C4-2B (cell line): ENCODE measurements at regions not wholly inside any gene's neighbourhood (a gene's known extent, or its start where the extent isn't known, plus 50 kb on each side); places are given as distances from the start of the nearest gene placed in this dataset.

Experiments
- H3K27ac ChIP-seq: fragments of 450-650 bp; 2 replicates; pipeline ENCODE4 v1.5.1; 2017
- ZFX ChIP-seq: fragments of 450-650 bp; IDR thresholded peaks from 2 replicates; pipeline ENCODE4 v1.6.1; 2017
- TF ChIP-seq, protein P1 (sequence below): fragments of 450-650 bp; conservative IDR thresholded peaks from 2 replicates; pipeline ENCODE4 v1.5.1; 2017; ENCODE audit warnings: mild to moderate bottlenecking

DNA sequence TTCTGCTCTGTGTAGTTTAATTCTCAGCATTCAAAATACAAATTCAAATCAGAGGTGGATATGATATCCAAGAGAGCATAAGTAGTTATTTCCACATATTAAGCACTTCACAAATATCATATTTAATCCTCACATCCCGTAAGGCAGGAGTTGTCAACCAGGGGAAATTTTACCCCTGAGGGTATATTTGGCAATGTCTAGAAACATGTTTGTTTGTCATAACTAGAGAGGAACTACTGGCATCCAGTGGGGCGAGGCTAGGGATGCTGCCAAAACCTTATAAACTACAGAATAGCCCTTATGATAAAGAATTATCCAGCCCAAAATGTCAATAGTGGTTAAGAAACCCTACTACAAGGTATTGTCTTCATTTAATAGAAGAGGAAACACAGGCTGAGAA, 619.4 kb downstream of the SLCO4C1 start:
- TF ChIP-seq ZFX: no peak
- TF ChIP-seq, protein P1, sequence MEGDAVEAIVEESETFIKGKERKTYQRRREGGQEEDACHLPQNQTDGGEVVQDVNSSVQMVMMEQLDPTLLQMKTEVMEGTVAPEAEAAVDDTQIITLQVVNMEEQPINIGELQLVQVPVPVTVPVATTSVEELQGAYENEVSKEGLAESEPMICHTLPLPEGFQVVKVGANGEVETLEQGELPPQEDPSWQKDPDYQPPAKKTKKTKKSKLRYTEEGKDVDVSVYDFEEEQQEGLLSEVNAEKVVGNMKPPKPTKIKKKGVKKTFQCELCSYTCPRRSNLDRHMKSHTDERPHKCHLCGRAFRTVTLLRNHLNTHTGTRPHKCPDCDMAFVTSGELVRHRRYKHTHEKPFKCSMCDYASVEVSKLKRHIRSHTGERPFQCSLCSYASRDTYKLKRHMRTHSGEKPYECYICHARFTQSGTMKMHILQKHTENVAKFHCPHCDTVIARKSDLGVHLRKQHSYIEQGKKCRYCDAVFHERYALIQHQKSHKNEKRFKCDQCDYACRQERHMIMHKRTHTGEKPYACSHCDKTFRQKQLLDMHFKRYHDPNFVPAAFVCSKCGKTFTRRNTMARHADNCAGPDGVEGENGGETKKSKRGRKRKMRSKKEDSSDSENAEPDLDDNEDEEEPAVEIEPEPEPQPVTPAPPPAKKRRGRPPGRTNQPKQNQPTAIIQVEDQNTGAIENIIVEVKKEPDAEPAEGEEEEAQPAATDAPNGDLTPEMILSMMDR: no peak
- no peak overlapping the region for H3K27ac ChIP-seq

DNA sequence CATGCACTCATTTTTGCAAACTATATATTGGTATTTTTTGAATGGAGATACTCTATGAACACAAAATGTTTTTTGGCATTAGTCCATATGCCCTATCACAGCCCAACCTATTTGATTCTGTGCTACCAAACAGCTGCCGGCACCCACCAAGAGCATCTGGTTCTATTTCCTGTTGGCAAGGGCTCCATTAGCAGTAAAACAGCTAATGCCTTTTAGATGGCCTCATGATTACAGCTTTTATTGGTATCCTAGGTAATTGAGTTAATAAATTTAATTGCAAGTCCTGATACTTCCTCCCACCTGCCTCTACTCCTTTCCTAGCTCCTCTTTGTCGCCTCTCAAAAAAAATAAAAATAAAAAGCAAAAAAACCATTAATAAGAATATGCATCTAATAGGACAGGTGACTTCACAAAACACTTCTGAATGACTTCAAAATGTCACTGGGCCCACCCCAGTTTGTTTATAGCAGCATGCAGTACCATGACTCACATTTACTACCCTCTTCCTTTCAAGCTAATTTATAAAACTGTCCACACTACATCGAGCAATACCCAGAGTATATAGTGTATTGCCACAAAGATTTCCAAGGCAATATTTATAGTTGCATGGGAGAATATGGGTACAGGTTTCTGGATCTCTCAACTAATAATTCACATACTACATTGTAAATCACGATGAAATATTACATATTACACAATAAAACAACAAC, 620.4 kb downstream of the SLCO4C1 start:
- TF ChIP-seq ZFX: no peak
- TF ChIP-seq, protein P1: no peak
- no peak overlapping the region for H3K27ac ChIP-seq

DNA sequence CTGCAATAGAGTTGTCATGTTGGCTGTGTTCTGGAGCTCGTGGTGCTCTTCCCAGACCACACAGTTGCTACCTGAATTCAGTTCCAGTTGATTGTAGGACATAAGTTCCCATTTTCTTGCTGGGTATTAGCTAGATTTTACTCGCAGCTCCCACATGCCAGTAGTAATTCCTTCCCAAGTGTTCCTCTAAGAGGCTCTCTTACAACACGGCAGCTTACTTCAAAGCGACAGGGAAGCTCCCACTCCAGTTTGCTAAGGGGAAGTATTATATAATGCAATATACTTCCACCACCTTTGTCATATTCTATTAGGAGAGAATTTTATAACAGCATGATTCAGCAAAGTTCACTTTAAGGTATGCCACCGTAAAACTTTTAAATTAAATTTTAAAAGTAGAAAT, 623.0 kb downstream of the SLCO4C1 start:
- TF ChIP-seq, protein P1: no peak
- no peak for TF ChIP-seq ZFX
- H3K27ac ChIP-seq: no peak overlapping the region

DNA sequence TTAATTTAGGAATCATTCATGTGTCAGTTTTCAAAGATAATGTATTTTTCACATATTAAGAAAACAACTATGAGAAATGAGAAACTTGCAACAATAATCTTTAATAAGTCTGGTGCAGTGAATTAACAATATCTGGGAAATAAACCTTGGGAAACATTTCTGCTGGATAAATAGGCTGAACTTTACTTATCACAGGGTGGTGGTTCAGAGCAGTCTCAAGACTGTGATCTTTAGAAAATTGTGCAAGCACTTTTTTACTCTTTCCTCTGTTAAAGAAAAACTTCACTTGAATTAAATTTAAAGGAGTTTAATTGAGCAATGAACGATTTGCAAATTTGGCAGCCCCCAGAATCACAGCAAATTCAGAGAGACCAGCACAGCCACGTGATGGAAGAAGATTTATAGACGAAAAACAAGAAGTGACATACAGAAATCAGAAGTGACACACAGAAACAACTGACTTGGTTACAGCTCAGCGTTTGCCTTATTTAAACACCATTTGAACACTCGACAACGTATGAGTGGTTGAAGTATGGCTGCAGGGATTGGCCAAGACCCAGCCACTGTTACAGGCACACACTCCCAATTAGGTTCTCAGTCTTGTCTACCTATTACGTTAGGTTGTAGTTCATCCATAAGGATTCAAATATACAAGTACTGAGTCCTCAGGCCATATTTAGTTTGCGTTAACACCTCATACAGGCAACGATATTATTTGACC, 631.9 kb downstream of the SLCO4C1 start:
- TF ChIP-seq ZFX: no peak
- TF ChIP-seq, protein P1: no peak
- H3K27ac ChIP-seq: no peak overlapping the region

DNA sequence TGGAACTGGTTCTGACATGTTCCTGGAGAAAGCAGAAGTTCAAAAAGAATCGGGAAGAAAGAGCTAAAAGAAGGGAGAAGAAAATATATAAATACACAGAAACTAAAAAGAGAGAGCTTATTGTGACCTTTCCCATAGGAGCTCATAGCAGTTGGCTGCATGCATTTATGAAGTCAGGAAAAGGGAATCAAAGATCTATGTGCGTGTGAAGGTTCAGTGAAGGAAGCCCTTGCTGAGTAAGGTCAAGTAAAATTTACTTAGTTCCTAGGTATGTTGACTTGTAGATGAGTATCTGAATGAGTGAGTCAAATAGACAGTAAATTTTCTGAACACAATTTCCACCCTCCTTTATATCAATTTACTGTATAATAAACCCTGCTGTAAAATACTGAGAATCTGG, 632.5 kb downstream of the SLCO4C1 start:
- TF ChIP-seq ZFX: no peak
- TF ChIP-seq, protein P1: no peak
- no peak overlapping the region for H3K27ac ChIP-seq

DNA sequence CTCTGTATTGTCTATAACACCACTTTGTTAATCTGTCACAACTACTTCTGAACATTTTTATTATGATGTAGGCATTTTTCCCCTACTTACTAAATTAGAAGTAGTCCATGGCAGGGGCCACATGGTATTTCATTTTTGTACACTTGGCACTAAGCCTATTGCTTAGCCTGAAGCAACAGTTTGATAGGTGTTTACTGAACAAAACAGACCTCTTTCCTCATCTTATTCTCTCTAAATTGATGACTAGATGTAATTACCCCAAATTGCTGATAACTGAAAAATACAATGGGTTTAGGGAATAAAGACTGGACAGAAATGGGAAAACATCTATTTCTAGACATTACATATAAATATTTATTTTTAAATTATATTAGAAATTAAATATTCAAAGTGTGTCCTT, 633.8 kb downstream of the SLCO4C1 start:
- TF ChIP-seq ZFX: no peak
- TF ChIP-seq, protein P1: no peak
- no peak overlapping the region for H3K27ac ChIP-seq

DNA sequence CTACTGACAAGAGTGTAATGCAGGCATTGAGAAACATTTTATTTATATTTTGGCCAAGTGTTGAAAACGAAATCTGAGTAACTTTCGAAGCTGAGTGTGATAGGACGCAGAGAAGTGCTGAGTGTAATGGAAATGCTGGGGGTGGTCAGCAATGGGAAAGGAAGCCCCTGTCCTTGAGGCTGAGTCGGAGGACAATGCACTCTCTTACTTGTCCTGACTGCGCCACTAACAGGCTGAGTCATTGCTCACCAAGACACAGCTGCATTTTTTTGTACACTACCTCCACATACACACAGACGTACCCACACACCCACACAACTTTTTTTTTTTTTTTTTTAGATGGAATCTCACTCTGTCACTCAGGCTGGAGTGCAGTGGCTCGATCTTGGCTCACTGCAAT, 637.7 kb downstream of the SLCO4C1 start:
- TF ChIP-seq, protein P1: no peak
- no peak for TF ChIP-seq ZFX

More for the DNA sequence above, 637.7 kb downstream of the SLCO4C1 start:
- H3K27ac ChIP-seq: no peak overlapping the region
